Activated B cell treated with CpG ODN at 0.5 μM for 24 hours (primary cell): ENCODE measurements at regions not wholly inside any gene's neighbourhood (a gene's known extent, or its start where the extent isn't known, plus 50 kb on each side); places are given as distances from the start of the nearest gene placed in this dataset.

Source experiments
- ATAC-seq: fragments of 200-7000 bp; cut with Tn5 transposase; one replicate; pipeline ENCODE4 v1.10.0; 2021; ENCODE audit warnings: low read depth, mild to moderate bottlenecking, moderate library complexity
- CTCF ChIA-PET: fragments of 350-600 bp; sonication (Branson Sonifier 250); formaldehyde crosslinking; loops from one replicate; lab custom pipeline; 2021; ENCODE audit warnings: antibody characterized with exemption; lab: Charles Lee
- POLR2A ChIA-PET: fragments of 350-600 bp; sonication (Branson Sonifier 250); formaldehyde crosslinking; loops from one replicate; lab custom pipeline; 2021; ENCODE audit warnings: antibody characterized with exemption; lab: Charles Lee
- DNase-seq: peaks from one replicate; pipeline ENCODE4 v3.0.0; 2022
- H3K27ac Mint-ChIP-seq: one replicate; pipeline ENCODE4 v1.8.0; 2020; ENCODE audit warnings: mixed read lengths
- H3K27me3 Mint-ChIP-seq: one replicate; pipeline ENCODE4 v1.8.0; 2021; ENCODE audit warnings: mixed read lengths
- H3K36me3 Mint-ChIP-seq: one replicate; pipeline ENCODE4 v1.8.0; 2021; ENCODE audit warnings: low read depth, mixed read lengths
- H3K4me1 Mint-ChIP-seq: one replicate; pipeline ENCODE4 v1.8.0; 2021; ENCODE audit warnings: mixed read lengths
- H3K4me3 Mint-ChIP-seq: one replicate; pipeline ENCODE4 v1.8.0; 2020; ENCODE audit warnings: mild to moderate bottlenecking, mixed read lengths
- H3K9me3 Mint-ChIP-seq: one replicate; pipeline ENCODE4 v1.8.0; 2020; ENCODE audit warnings: mixed read lengths
- intact Hi-C: fragments of 100-400 bp; cut with micrococcal nuclease; formaldehyde crosslinking; loops from one replicate; pipeline ENCODE4 v1.15.1; 2024
- TF ChIP-seq, protein P1 (sequence below): fragments of 200-600 bp; IDR thresholded peaks from one replicate; pipeline ENCODE4 v1.8.0; 2022; ENCODE audit warnings: antibody characterized with exemption, mild to moderate bottlenecking

DNA sequence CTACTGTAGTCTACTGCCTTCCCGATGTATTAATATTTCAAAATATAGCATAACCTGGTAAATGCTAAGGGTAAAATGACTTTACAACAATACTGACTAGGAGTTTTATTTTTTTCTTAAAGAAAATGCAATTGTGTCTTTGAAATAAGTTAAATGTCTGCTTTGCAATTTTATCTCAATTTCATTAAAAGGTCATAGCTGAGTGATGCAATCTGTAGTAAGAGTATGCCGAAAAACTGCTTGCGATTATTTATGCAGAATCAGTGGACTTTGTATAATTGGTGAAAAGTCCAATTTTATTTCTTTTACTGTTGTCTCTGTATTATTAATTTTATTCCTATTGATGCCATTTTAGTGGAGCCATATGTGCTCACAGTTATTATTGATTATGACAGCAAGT, 1143.6 kb upstream of the EPHA6 start:
- POLR2A ChIA-PET, result no interaction called here
- H3K4me1 Mint-ChIP-seq, result no peaks in the 10 kb centered on the region
- intact Hi-C loops, result no loop called here
- TF ChIP-seq, protein P1, sequence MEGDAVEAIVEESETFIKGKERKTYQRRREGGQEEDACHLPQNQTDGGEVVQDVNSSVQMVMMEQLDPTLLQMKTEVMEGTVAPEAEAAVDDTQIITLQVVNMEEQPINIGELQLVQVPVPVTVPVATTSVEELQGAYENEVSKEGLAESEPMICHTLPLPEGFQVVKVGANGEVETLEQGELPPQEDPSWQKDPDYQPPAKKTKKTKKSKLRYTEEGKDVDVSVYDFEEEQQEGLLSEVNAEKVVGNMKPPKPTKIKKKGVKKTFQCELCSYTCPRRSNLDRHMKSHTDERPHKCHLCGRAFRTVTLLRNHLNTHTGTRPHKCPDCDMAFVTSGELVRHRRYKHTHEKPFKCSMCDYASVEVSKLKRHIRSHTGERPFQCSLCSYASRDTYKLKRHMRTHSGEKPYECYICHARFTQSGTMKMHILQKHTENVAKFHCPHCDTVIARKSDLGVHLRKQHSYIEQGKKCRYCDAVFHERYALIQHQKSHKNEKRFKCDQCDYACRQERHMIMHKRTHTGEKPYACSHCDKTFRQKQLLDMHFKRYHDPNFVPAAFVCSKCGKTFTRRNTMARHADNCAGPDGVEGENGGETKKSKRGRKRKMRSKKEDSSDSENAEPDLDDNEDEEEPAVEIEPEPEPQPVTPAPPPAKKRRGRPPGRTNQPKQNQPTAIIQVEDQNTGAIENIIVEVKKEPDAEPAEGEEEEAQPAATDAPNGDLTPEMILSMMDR, result no peak
- H3K9me3 Mint-ChIP-seq, result peaks cover 5% of the 10 kb centered on the region
- CTCF ChIA-PET, result no interaction called here
- no peaks in the 10 kb centered on the region for H3K27me3 Mint-ChIP-seq
- ATAC-seq (no peak), DNase-seq (no peak)
- no peak overlapping the region for H3K27ac Mint-ChIP-seq
- H3K36me3 Mint-ChIP-seq, result no peaks in the 10 kb centered on the region
- no peak overlapping the region for H3K4me3 Mint-ChIP-seq

DNA sequence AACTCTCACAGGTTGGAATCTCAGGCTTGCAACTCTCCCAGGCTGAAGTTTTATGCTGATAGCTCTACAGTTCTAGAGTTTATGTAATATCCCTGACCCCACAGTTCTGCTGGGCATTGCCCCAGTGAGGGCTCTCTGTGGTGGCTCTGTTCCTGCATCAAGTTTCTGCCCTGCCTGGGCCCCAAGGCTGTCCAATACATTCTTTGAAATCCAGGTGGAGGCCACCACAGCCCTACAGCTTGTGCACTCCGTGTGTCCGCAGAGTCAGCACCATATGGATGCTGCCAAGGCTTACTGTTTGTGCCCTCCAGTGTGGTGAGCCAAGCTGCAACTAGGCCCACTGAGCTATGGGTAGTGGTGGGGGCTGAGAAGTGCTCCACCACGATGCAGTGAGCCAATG, 1141.2 kb upstream of the EPHA6 start:
- ChIA-PET CTCF (no interaction called here), POLR2A (no interaction called here)
- H3K27ac Mint-ChIP-seq, result no peak overlapping the region
- no peaks in the 10 kb centered on the region for H3K4me1 Mint-ChIP-seq
- TF ChIP-seq, protein P1, result no peak
- H3K4me3 Mint-ChIP-seq, result no peak overlapping the region
- DNase-seq (no peak), ATAC-seq (no peak)
- H3K27me3 Mint-ChIP-seq, result no peaks in the 10 kb centered on the region
- H3K36me3 Mint-ChIP-seq, result no peaks in the 10 kb centered on the region
- peaks cover 6% of the 10 kb centered on the region for H3K9me3 Mint-ChIP-seq
- intact Hi-C loops, result no loop called here

DNA sequence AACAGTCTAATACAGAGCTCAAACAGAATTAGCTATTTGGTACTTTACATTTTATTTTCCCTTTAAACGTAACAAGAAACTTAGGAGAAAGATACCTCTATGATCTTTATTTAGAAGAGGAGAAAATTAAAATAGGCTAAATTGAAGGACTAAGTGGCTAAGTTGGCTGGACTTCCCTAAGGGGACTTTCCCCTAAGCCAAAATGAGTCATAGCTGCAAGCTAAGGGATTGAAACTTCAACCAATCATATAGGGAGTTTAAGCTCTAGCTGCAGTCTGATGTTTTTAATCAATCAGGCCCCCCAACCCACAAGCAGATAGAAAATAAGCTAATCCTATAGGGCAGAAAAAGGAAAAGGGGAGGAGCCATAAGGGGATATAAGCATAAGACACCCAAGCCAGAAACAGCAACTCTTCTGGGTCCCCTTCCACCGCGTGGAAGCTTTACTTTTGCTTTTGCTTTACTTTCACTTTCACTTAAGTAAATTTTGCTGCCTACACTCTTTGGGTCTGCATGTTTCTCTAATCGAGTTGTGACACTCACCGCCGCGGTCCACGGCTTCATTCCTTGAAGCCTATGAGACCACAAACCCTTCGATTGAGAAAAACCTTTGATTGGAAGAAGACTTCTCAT, 1108.5 kb upstream of the EPHA6 start:
- ChIA-PET POLR2A (no interaction called here), CTCF (no interaction called here)
- Mint-ChIP-seq H3K36me3 (no peaks in the 10 kb centered on the region), H3K27ac (no peak overlapping the region), H3K4me3 (peak overlapping the region; percentile 42), H3K4me1 (no peaks in the 10 kb centered on the region), H3K9me3 (peaks cover 14% of the 10 kb centered on the region), H3K27me3 (no peaks in the 10 kb centered on the region)
- intact Hi-C loops, result no loop called here
- TF ChIP-seq, protein P1, result no peak
- no peak for DNase-seq
- no peak for ATAC-seq

DNA sequence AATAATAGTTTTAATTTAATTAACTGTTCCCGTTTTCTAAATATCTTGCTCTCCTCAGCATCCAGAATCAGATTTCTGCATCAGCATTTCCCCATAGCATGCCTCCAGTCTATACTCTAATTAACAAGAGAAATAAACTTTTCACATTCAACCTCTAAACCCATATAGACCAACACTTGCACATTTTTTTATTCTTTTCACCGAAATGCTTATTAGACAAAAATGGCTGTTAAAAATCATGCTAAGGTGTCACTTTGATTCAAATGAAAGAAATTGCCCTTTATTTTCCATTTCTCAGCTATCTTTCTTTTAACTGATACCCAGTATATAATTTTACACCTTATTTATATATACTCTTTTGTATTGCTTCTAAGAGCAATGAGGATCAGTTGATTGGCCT, 1107.1 kb upstream of the EPHA6 start:
- no peak overlapping the region for H3K27ac Mint-ChIP-seq
- POLR2A ChIA-PET, result no interaction called here
- H3K4me1 Mint-ChIP-seq, result no peaks in the 10 kb centered on the region
- intact Hi-C loops, result no loop called here
- H3K36me3 Mint-ChIP-seq, result no peaks in the 10 kb centered on the region
- no peak overlapping the region for H3K4me3 Mint-ChIP-seq
- no peaks in the 10 kb centered on the region for H3K27me3 Mint-ChIP-seq
- DNase-seq (no peak), ATAC-seq (no peak)
- TF ChIP-seq, protein P1, result no peak
- H3K9me3 Mint-ChIP-seq, result peaks cover 14% of the 10 kb centered on the region
- CTCF ChIA-PET, result no interaction called here

DNA sequence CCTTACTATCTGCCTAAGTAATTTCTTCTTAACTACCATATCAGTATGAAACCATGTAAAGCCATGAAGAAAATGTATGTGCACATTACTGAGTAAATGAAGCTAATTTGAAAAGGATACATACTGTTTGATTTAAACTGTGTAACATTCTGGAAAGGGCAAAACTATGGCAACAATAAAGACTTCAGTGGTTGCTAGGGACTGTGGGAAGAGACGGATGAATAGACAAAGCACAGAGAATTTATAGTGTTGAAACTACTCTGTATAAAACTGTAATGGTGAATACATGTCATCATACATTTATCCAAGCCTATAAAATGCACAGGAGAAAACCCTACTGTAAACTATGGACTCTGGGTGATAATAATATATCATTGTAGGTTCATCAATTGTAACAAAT, 1103.7 kb upstream of the EPHA6 start:
- no peak for DNase-seq
- ChIA-PET CTCF (no interaction called here), POLR2A (no interaction called here)
- Mint-ChIP-seq H3K27ac (no peak overlapping the region), H3K36me3 (no peaks in the 10 kb centered on the region), H3K4me3 (no peak overlapping the region), H3K9me3 (no peaks in the 10 kb centered on the region), H3K27me3 (no peaks in the 10 kb centered on the region), H3K4me1 (no peaks in the 10 kb centered on the region)
- TF ChIP-seq, protein P1, result no peak
- intact Hi-C loops, result no loop called here
- no peak for ATAC-seq
